GM23338 (cell line): ENCODE measurements at regions not wholly inside any gene's neighbourhood (a gene's known extent, or its start where the extent isn't known, plus 50 kb on each side); places are given as distances from the start of the nearest gene placed in this dataset.

Experiments
- CREB1 ChIP-seq: fragments of 250-450 bp; sonication (Bioruptor Pico); IDR thresholded peaks from 2 replicates; pipeline ENCODE4 v1.5.0; 2020; ENCODE audit warnings: low read depth, mild to moderate bottlenecking, moderate library complexity
- CTCF ChIP-seq, 2 experiments: fragments of 200-600 bp in 1 of 2; sonication (generic) in 1 of 2; conservative IDR thresholded peaks; 2 replicates each; pipeline versions ENCODE4 v1.5.1 to v1.6.1; 2016 to 2017; ENCODE audit warnings: antibody characterized with exemption in 2 of 2, low read depth in 2 of 2, mild to moderate bottlenecking in 2 of 2, moderate library complexity in 1 of 2
- ETS1 ChIP-seq: IDR thresholded peaks from 2 replicates; pipeline ENCODE4 v1.6.1; 2016; ENCODE audit warnings: antibody characterized with exemption
- EZH2 ChIP-seq: fragments of 200-600 bp; sonication (generic); IDR thresholded peaks from one replicate; pipeline ENCODE4 v1.8.0; 2017; ENCODE audit warnings: antibody characterized with exemption, mild to moderate bottlenecking, low read depth; ENCODE audit not compliant: unreplicated experiment
- EZH2phosphoT487 ChIP-seq: fragments of 200-600 bp; sonication (generic); IDR thresholded peaks from one replicate; pipeline ENCODE4 v1.8.1; 2018; ENCODE audit warnings: antibody characterized with exemption; ENCODE audit not compliant: unreplicated experiment
- JUNB ChIP-seq: IDR thresholded peaks from one replicate; pipeline ENCODE4 v1.6.1; 2016; ENCODE audit warnings: antibody characterized with exemption; ENCODE audit not compliant: unreplicated experiment
- NANOG ChIP-seq: IDR thresholded peaks from 2 replicates; pipeline ENCODE4 v1.6.1; 2016; ENCODE audit warnings: antibody characterized with exemption, borderline replicate concordance
- POLR2AphosphoS5 ChIP-seq: IDR thresholded peaks from 2 replicates; pipeline ENCODE4 v1.6.1; 2016; ENCODE audit warnings: antibody characterized with exemption, low read depth
- REST ChIP-seq: IDR thresholded peaks from one replicate; pipeline ENCODE4 v1.6.1; 2018; ENCODE audit warnings: antibody characterized with exemption; ENCODE audit not compliant: unreplicated experiment
- STAT1 ChIP-seq: IDR thresholded peaks from one replicate; pipeline ENCODE4 v1.6.1; 2016; ENCODE audit warnings: antibody characterized with exemption; ENCODE audit not compliant: unreplicated experiment
- ZNF114 ChIP-seq: fragments of 250-450 bp; sonication (Bioruptor Pico); IDR thresholded peaks from 2 replicates; pipeline ENCODE4 v1.5.0; 2020; ENCODE audit warnings: mild to moderate bottlenecking, moderate library complexity
- ZNF462 ChIP-seq: fragments of 250-450 bp; sonication (Bioruptor Pico); IDR thresholded peaks from 2 replicates; pipeline ENCODE4 v1.5.0; 2020; ENCODE audit warnings: mild to moderate bottlenecking, moderate library complexity

GRCh38 chr6:9657994-9658393 lies 756.9 kb downstream of the TFAP2A start:
- no peak for TF ChIP-seq CTCF (conservative IDR thresholded peaks at IDR 0.05; ENCODE audit: low read depth in 2 of 2)
- TF ChIP-seq POLR2AphosphoS5, result no peak
- no peak for TF ChIP-seq EZH2
- no peak for TF ChIP-seq REST
- no peak for TF ChIP-seq ZNF462
- TF ChIP-seq ZNF114, result no peak
- TF ChIP-seq STAT1, result no peak
- TF ChIP-seq NANOG, result no peak
- TF ChIP-seq CREB1 (CRISPR knock-in tag), result no peak
- TF ChIP-seq EZH2phosphoT487, result no peak
- no peak for TF ChIP-seq JUNB
- TF ChIP-seq ETS1, result no peak
